NT2/D1 (cell line): ENCODE measurements at regions not wholly inside any gene's neighbourhood (a gene's known extent, or its start where the extent isn't known, plus 50 kb on each side); places are given as distances from the start of the nearest gene placed in this dataset.

ENCODE experiments used
- SUZ12 ChIP-seq: IDR thresholded peaks from 2 replicates; pipeline ENCODE4 v1.6.1; 2011; ENCODE audit not compliant: insufficient read length, insufficient read depth; ENCODE audit errors: extremely low read depth
- YY1 ChIP-seq: IDR thresholded peaks from 2 replicates; pipeline ENCODE4 v1.6.1; 2011; ENCODE audit not compliant: insufficient read length, insufficient read depth
- ZNF274 ChIP-seq: IDR thresholded peaks from 2 replicates; pipeline ENCODE4 v1.6.1; 2011; ENCODE audit warnings: mild to moderate bottlenecking, low read depth, low read length

DNA sequence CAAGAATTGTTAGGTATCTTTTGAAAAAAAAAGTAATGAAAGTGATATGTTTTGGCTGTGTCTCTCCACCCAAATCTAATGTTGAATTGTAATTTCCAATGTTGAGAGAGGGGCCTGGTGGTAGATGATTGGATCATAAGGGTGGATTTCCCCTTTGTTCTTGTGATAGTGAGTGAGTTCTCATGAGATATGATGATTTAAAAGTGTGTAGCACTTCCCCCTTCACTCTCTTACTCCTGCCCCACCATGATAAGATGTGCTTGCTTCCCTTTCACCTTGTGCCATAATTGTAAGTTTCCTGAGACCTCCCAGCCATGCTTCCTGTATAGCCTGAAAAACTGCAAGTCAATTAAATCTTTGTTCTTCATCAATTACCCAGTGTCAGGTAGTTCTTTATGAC is 70.7 kb downstream of the XCL2 start:
- TF ChIP-seq ZNF274 (no peak), SUZ12 (no peak), YY1 (no peak)
